ENCODE measurements at regions not wholly inside any gene's neighbourhood (a gene's known extent, or its start where the extent isn't known, plus 50 kb on each side); places are given as distances from the start of the nearest gene placed in this dataset.
"Not testable (repeated sequence)": the region's sequence is repeated elsewhere in the genome, so short reads cannot be mapped to it uniquely, and the experiment has no call there.

DNA sequence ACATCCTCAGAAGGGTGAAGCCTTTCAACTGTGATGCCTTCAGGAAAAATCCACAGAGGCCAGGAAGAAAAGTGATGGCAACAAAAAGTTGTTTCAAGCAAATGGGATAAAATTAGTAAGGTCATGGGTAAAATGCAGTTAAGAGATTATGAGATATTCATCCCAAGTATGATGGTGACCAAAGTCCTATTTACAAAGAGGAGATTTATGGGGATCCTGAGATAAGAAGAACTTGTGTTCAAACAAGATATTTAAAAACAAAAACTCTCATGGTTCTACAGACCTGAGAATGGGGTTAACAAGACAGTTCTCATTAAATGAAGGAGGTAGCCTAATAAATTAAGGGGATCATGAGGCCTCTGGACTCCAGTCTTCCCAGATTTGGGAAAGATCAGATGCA lies 184.4 kb downstream of the FCRL5 start:
- DNase-seq, result no peak

DNA sequence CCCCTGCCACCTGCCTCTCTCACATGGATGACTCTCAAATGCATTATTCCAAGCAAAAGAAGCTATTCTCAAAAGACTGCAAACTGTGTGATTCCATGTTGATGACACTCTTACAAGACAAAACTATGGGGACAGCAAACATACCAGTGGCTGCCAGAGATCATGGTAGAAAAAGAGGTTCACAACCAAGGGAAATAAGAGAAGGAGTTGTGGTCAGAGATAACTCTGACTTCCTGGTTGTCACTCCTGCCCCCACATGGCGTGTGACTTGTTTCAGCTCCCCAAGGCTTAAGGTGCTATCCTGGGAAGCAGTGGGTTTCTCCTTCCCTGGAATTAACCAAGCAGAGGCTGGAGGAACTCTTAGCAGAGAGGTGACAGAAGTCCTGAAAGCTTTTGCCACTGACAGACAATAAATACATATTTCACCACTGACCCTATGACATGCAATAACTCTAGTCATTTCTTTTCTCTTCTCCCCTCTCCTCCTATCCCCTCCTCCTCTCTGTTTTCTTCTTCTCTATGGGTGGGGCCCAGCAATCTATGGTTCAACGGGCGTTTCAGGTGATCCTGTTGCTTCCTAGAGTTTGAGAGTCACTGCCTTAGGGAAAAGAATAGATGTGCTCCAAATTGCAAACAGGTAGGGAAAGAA lies 185.1 kb downstream of the FCRL5 start:
- no peak for DNase-seq

DNA sequence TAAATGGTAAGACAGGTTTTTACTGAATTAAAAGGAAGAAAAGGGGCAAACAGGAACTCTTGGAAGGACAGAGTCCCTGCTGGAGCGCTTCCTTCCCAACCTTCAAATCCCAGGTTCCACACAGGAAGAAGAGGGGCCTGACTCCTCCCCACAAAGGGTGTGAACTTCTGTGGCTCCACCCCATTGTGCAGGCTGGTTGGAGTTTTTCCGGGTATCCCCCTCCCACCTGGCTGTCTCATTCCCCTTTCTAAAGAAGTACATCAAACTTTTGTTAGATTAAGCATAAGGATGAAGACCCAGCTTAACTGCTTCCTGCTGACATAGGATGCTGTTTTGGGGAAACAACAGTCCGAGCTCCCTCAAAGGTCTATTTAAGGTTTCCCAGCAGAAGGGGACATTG lies 187.7 kb downstream of the FCRL5 start:
- DNase-seq, result no peak

DNA sequence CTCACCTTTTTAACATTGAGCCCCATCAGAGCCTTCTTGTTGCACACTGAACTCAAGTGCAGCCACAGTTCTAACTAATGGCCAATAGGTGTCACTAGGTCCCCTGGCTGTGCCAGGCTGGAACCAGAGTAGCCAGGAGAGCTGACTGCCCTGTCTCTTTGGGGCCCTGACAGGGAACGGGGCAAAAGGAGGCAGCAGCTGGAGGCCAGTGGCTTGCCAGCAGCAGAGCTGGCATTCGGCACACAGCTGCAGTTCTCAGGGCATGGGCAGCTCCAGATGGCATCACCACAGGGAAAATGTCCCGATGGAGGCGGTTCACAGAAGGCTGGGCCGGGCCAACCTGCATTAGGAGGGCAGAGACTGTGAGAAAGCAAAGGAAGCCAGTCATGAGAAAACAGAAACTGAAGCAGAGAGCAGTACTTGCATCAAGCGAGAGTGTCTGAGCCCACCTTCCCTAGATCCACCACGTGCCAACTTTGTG lies 188.6 kb downstream of the FCRL5 start:
- DNase-seq, result peak; percentile 39

DNA sequence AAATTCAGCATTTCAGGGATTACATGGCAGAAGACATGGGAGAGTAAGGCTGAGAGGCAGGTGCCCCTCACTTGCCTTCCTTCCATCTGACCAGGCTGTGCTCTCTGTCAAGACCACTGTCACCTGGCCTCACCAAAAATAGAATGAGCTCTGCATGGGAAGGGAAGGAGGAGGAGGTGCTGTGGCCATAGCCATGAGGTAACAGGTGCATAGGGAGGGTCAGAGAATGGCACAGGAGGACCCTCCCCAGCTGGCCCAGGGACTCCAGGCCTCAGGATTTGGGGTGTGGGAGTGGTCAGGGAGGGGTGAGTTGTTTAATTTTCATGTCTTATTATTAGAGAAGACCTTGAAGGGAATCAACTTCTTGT lies 192.3 kb downstream of the FCRL5 start:
- peak; percentile 75 for DNase-seq

DNA sequence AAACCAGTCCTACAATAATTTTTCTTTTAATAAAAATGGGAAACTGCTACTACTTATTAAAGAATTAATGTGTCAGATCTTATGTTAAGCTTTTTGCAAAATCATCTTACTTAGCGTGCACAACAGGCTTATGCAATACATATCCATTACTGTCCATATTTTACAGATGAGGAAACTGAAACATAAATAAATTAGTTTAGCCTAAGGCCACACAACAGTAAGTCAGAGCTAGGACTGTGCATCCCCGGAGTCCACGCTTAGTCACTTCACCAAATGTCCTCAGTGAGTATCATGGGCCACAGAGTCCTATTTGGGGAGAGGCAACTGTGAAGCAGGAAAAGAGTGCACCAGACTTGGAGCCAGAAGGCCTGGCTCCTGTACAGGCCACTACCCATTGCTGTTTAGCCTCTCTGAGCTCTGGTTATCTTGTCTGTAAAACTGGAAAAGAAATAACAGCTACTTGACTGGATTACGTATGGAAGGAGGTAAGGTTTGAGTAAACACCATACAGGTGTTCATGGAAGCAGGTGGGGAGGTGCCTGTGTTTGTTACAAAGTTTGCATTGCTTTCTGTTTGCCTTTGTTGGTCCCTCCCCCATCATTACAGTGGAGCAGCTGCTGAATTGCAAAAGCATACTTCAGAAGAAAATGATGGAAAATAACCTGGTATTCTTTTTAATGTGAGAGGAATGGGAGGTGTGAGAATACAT lies 192.8 kb downstream of the FCRL5 start:
- peak; percentile 94 for DNase-seq

DNA sequence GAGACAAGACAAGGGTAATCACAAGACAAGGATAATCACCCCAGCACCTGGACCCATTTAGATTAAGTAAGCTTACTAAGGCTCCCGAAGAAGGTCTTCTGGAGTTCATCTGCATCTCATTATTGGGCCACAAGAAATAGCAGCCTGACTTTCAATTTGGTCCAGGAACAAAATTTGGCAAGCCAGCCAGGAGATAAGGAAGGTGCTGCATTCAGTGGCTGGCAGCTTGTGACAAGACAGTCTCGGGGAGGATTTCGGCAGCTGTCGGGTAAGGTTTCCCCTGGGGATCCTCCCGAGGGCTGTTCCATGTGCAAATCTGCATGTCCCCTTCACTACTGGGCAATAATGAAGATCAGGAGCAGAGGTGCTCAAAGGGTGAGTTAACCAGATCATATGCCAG lies 195.2 kb downstream of the FCRL5 start:
- no peak for DNase-seq

DNA sequence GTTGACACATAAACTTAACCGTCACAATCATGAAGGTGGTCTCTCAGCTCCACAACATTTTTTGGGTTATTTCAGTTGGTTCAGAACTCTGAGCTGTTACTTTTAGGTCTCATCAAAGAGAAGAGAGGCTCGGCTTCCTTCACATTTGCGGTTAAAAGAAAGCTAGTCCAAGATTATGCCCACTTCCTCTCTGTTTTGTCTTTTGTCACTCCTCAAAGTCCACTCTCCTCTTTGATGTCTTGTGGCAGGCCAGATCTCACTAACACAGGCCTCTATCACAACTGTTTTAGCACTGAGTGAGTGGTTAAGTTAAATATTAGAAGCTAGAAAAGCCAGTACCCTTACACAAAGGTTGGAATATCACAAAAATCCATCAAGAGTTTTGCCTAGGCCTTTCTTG lies 195.7 kb downstream of the FCRL5 start:
- DNase-seq, result no peak

DNA sequence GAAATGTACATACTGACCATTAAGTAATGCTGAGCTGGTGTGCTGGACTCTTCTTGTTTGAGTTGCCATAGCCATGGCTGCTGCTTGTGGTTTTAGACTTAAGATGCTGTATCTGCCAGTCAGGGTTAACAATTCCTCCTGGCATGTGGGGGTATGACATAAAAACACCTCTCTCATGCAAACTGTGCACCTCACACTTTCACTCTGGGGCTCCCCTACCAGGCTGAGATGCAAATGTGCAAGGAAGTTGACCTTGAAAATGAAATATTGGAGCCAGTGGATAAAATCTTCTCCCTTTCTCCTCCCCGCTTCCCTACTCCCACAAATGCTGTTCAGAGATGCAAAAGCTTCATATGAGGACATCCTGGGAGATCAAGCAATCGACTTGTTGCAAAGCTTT lies 198.8 kb downstream of the FCRL5 start:
- DNase-seq, result no peak

DNA sequence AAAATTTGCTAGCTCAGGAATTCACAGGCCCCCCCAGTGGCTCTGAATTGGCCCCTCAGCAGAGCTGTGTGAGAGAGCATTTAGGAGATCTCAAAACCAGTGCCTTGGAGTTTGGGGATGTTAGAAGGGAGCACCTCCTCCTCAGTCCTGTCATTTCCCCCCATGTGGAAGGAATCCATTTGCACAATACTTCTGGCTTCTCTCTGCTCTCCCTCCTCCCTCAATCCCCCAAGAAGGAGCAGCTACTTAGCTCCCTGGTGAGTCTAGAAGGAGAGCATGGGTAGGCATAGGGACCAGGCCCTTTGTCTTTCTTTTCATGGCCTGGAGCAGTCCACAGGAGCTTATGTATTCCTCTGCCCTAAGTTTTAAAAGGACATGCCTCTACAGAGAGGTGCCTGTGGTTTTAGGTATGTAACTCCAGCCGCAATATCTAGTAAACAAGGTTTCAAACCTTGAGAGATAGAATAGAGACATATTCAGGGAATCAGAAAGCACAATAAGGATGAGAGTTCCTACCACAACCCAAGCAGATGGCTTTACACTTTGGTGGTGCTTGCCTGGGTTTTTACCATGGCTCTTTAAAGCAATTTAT lies 199.4 kb downstream of the FCRL5 start:
- no peak for DNase-seq

DNA sequence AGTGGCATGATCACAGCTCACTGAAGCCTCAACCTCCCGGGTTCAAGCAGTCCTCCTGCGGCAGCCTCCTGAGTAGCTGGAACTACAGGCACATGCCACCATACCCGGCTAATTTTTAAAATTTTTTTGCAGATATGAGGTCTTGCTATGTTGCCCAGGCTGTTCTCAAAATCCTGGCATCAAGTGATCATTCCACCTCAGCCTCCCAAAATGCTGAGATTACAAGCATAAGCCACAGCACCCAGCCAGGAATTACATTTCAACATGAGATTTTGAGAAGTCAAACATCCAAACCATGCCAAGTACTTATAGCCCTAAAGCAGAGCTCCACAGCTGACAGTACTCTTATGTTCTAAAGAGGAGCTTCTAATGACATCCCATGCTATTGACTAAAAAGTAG lies 200.1 kb downstream of the FCRL5 start:
- DNase-seq, result no peak

DNA sequence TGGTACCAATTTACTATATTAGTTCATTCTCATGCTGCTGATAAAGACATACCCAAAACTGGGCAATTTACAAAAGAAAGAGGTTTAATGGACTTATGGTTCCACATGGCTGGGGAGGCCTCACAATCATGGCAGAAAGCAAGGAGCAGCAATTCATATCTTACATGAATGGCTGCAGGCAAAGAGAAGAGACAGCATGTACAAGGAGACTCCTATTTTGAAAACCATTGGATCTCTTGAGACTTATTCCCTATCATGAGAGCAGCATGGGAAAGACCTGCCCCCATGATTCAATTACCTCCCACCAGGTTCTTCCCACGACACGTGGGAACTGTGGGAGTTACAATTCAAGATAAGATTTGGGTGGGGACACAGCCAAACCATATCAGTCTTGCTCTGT lies 200.5 kb downstream of the FCRL5 start:
- DNase-seq, result not testable (repeated sequence)

DNA sequence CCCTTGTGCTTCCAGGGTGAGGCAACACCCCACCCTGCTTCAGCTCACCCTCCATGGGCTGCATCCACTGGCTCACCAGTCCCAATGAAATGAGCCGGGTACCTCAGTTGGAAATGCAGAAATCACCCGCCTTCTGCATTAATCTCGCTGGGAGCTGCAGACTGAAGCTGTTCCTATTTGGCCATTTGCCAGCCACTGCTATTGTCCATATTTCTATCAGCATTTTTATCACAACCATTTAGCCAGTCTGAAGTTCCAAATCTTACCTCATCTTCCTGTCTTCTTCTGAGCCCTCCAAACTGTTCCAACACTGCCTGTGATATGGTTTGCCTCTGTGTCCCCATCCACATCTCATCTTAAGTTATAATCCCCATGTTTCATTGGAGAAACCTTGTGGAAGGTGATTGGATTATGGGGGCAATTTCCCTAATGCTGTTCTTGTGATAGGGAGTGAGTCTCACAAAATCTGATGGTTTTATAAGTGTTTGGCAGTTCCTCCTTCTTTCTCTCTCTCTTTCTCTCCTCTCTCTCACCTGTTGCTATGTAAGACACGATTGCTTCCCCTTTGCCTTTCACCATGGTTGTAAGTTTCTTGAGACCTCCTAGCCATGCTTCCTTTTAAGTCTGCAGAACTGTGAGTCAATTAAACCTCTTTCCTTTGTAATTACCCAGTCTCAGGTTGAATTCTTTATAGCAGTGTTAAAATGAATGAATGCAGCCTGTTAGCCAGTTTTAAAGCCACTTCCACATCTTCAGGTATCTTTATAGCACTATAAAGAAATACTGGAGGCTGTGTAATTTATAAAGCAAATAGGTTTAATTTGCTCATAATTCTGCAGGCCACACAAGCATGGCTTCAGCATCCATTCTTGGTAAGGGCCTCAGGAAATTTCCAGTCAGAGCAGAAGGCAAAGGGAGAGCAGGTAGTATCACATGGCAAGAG lies 203.5 kb downstream of the FCRL5 start:
- no peak for DNase-seq

DNA sequence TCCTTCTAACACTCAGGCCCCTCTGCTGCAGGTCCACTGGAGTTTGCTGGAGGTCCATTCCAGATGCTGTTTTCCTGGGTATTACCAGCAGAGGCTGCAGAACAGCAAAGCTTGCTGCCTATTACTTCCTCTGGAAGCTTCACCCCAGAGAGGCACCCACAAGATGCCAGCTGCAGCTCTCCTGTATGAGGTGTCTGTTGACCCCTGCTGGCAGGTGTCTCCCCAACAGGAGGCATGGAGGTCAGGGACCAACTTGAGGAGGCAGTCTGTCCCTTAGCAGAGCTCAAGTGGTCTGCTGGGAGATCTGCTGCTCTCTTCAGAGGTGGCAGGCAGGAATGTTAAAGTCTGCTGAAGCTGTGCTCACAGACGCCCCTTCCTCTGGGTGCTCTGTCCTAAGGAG lies 204.8 kb downstream of the FCRL5 start:
- no peak for DNase-seq

DNA sequence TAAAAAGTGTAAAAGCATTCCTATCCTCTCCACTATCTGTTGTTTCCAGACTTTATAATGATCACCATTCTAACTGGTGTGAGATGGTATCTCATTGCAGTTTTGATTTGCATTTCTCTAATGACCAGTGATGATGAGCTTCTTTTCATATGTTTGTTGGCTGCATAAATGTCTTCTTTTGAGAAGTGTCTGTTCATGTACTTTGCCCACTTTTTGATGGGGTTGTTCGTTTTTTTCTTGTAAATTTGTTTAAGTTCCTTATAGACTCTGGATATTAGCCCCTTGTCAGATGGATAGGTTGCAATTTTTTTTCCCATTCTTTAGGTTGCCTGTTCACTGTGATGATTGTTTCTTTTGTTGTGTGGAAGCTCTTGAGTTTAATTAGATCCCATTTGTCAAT lies 199.6 kb upstream of the ETV3 start:
- not testable (repeated sequence) for DNase-seq

DNA sequence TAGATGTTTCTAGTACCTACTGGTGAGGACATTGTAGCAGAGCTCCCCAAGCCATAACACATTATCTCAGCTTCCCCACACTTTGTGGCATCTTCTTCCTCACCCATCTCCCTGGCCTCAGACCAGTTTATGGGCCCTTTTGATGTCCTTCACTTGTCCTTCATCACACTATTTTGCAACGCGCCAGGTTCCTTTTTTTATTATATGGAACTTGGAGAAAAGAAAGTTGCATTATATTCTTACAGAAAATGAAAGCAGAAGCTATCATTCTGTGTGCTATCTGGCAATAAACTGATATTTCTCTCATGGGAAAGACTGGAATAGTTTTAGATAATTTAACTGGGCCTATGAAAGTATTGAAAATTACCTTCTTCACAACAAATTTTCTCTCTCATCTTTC lies 196.9 kb upstream of the ETV3 start:
- DNase-seq, result no peak

DNA sequence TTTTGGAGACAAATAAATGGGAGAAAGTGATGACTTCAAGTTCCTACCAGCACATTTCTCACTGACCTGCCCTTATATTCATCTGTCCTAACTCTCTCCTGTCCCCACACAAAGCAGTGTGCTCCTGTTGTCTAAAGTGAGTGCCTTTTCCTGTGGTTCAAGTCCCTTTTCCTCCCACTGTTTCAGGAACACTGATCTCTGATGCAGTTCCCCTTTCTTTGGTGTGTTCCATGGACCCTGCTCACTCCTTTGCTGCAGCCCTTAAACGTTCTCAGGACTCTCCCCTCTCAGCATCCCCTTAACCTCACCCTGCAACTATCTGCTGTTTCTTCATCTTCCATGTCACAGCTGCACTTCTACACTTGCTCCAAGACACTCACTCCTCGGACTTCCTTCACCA lies 195.8 kb upstream of the ETV3 start:
- DNase-seq, result no peak

DNA sequence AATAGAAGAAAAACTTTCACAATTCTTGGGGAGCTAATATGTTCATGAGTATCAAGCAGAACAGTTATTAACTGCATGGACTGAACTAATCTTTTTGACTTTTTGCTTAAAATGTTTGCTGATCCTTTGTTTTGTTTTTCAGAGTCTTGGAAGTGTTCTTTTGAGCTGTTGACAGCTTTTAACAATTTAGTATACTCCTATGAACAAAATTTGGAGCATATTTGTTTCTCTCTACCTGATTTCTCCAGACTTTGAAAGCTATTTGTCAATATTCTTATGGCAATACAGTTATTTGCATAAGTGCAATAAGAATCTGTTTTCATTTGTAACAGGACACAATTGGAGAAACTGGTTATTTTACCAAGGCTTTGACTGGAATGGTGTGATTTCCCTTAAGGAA lies 192.0 kb upstream of the ETV3 start:
- DNase-seq, result not testable (repeated sequence)

DNA sequence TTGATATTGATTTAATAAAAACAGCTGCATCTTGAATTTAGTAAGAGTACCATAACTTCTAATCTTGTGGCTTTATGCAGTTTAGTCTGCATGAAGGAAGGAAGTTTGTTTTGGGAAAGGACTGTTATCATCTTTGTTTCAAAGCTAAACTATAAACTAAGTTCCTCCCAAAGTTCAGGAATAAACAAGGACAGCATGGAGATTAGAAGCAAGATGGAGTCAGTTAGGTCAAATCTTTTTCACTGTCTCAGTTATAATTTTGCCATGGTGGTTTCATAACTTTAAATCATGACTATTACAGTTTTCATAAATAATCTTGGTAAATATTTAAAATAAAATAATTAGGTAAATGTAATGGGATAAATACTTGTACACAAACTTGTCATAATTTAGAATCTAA lies 189.9 kb upstream of the ETV3 start:
- DNase-seq, result not testable (repeated sequence)

DNA sequence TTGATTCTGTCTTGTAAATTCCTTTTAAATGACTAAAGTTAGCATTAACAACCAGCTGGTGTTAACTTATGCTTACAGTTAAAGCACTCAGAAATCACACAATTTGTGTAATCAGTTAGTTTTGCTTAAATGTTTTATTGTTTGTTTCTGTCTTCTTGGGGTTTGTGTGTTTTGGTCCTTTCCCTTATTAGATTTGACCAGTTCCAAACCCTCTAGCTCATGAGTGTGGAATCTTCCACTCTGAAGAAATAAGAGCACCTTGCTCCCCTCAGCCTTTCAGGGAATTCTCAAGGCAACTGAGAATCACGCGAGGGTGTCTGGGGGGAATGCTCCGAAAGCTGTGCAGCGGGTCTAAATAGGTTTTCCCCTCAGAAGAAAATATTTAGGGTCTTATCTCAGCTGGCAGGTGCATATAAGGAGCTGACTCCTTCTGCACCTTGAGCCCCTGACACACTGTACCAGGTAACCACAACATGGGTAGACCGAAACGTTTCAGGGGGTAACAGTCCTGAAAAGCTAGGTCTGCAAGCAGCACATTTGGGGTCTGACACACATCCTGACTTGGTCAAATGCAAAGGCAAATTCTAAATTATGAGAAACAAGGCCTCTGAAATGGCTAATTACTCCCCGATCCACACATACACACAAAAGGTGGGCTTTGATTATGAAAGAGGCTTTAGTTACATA lies 188.1 kb upstream of the ETV3 start:
- no peak for DNase-seq

DNA sequence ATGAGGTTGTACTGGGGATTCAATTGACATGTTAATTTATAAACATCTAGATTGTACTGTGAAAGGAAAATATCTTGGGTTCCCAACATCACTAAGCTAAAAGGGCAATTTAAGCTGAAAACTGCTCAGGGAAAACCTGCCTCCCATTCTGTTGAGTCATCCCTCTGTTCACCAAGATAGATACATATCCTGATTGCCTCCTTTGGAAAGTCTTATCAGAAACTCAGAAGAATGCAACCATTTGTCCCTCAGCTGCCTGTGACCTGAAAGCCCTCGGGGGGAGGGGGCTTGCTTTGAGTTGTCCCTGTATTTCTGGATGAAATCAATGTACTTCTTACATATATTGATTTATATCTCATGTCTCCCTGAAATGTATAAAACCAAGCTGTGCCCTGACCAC lies 187.0 kb upstream of the ETV3 start:
- no peak for DNase-seq

DNA sequence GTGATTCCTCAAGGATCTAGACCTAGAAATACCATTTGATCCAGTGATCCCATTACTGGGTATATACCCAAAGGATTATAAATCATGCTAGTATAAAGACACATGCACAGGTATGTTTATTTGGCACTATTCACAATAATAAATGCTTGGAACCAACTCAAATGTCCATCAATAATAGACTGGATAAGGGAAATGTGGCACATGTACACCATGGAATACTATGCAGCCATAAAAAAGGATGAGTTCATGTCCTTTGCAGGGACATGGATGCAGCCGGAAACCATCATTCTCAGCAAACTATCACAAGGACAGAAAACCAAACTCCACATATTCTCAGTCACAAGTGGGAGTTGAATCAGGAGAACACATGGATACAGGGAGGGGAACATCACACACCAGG lies 183.8 kb upstream of the ETV3 start:
- DNase-seq, result not testable (repeated sequence)

DNA sequence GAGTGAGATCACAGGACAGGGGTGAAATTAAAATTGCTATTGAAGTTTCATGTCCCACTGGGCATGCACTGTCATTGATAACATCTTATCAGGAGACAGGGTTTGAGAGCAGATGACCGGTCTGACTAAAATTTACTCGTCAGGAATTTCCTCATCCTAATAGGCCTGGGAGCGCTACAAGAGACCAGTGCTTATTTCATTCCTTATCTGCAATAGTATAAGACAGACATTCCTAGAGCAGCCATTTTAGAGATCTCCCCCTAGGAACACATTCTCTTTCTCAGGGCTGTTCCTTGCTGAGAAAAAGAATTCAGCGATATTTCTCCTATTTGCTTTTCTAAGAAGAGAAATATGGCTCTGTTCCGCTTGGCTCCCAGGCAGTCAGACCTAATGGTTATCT lies 181.4 kb upstream of the ETV3 start:
- no peak for DNase-seq

Measured in NCI-H510A (cell line).